Stimulated activated CD4-positive, alpha-beta T cell treated with anti-CD3 and anti-CD28 coated beads, TNF-alpha, amount 100 ng/mL, for 24 hours (primary cell): ENCODE measurements at regions not wholly inside any gene's neighbourhood (a gene's known extent, or its start where the extent isn't known, plus 50 kb on each side); places are given as distances from the start of the nearest gene placed in this dataset.

Source experiments
- DNase-seq, 3 experiments: peaks; one replicate each; pipeline ENCODE4 v3.0.0-alpha.2; 2020; ENCODE audit warnings: low read depth in 3 of 3

DNA sequence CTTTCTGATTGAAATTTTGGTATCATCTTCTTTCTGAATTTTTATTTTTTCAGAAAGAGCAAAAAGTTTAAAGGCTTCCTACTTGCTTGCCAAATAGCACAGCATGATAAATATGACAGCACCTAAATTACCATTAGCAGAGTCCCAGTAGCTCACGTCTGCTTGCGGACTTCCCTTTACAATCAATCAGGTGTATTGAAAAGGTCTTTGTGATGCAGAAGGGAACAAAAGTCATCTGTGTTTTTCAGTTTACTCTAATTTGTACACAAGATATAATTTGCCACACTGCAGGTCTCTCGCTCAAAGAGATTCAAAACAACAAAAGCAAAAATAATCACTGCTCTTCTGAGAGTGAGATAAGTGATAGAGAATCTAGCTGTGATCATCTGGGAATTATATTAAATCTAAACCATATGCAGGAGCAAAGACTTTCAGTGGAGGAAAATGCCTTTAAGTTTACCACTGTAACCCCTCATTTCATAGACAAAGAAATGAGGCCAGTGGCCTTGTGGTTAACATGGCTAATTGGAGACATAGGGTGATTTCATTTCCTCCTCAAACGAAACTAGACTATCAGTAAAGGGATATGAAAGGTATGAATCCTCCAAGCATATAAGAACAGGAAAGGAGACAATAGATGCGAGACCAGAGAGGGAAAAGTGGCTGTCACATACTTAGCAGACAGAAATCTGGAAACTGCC, 240.8 kb upstream of the TMPO start:
- DNase-seq = no peak

GRCh38 chr12:98275131-98275475, 240.3 kb upstream of the TMPO start:
- no peak for DNase-seq

GRCh38 chr12:98280152-98280551, 235.2 kb upstream of the TMPO start:
- no peak for DNase-seq

DNA sequence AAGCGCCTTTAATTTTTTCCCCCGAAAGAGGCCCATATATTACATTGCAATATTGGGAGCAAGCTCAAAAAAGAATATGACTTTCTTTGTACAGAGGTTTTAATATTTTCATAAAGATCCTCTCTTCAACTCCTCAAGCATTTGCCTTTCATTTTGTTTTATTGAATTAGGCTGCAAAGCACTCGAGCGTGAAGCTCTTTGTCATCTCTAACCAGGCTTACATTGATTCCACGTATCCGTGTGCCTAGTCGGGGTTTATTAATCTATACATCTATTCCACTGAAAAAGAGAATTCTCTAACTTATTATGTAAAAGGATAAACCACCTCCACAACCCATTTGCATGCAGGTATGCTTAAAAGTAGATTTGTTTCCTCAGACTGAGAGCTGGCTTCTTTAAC, 234.8 kb upstream of the TMPO start:
- DNase-seq = no peak

DNA sequence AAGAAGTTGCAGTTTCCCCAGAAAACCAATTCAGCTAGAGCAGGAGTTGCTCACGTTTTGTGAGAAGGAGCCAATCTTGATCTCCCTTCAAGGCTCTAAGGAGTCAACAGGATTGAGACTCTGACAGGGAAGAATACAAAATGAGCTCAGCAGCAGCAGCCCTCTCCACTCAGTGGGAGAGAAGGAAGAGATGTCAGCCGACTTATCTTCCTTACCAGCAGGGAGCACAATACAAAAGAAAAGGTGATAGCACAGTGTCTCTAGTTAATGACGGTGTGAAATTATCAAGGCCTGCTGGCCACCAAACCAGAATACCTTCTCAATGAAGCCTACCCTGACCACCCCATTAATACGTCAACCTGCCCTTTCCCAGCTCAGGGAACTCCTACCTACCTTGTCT, 223.6 kb upstream of the TMPO start:
- DNase-seq = no peak

GRCh38 chr12:98294051-98294805, 221.2 kb upstream of the TMPO start:
- no peak for DNase-seq

GRCh38 chr12:98295681-98296080, 219.7 kb upstream of the TMPO start:
- DNase-seq = no peak

DNA sequence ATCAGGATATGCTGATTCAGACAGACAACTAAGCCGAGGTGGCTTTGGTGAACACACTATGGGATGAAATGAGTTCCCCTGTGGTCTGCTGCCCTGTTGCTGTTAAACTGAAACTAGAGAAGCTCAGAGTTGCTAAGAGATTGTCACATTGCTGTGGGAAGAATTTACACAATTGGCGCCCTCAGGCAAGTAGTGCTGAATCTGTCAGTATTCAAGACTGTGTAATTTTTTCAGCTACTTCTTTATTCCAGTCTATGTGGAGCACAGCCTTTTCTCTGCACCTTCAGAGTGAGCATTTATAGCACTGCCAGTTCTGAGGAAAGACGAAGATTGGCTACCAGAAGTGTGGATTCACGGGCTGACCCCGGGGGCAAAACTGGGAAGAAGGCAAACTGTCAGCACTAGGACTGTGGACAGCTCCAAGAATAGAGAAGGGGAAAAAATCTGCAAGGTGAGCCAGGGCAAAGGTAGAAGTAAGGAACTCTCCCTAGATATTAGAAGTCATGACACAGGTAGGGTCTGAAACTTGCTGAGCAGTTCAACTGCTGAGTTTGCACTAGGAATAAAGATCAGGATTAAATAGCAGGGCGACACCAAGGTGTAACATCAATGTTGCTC, 218.8 kb upstream of the TMPO start:
- no peak for DNase-seq

DNA sequence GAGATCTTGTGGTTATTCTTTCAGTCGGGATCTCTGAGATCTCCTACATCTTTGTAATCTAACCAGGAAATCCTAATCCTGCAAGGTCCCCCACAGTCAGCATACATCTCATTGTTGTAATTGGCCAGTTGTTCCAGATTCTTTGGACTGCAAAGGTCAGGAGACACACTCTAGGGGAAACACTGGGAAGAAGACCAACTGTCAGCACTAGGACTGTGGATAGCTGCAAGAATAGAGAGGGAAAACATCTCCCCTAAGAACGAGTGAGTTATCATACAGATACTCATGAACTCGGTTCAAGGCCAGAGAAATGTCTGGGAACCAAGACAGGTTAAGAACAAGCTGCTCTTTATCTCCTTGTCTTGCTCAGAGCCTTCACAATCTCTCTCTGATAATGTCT, 217.9 kb upstream of the TMPO start:
- DNase-seq = no peak

GRCh38 chr12:98308141-98308540, 207.2 kb upstream of the TMPO start:
- DNase-seq = no peak

DNA sequence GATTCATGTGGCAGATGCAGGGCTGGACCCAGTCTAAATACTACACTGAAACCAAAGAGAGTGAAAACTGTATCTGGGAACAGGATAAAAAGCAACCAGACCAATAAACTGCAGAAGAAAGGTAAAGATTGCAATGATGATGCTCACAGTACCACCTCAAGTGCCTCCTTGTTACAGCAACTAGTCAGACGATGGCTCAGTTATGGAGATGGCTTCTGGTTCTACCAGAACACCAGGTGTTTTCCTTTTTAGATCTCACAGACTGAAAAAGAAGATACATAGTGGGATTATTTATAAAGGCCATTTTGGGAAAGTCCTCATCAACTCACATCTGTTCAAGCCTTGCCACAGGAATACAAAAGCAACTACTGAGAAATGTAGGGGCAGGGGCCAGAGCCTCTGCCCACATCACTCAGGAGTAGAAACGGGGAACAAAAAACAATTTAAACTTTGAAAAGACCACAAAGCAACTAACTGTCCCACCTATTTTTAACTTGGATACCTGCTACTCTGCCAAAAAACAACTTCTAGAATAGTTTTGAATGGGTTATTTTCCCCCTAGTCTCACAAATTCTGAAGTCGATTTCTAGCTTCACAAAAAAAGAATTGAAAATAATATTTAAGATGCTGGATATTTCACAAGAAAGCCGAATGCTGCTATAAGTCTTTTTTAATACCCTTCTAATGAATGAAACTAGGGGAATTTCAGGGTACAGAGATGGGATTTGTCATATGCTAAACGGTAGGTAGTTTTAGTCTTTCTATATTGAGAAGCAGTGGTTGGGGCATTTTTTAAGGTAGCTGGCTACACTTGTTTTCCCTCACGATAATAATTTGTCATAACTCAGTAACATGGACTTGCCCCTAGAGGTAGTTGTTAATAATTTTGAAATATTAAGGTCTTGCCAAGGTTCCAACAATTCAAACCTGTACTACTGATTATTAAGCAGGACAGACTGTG, 197.2 kb upstream of the TMPO start:
- DNase-seq = no peak

DNA sequence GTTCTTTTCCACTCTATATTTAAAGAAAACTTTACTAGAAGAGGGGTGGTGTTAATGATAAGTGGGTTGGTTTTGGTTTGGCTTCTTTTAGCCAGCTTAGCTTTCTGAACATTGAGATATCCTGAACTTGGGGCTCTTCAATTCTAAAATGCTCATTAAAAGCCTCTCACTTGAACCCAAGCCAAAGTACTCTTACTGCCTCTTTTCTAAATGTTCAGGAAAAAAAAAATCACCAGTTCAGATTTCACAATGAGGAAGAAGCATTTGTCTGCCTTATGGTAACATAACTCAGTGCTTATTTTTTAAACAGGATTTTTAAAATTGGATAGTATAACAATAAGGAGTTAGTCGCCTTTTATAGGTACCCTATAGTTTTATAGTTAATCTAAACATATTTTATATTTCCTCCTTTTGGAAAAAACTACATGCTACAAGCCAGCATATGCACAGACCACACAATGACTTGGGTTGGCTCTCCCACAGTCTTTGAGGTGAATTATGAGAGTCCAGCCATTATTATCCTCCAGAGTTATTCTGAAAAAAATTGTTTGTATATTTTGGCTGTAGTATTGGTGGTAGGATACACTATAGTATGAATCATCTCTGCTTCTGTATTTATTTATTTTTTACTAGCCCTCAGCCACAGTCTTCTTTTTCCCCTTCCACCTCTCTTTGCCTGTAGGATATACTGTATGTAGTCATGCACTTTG, 195.5 kb upstream of the TMPO start:
- DNase-seq = no peak

GRCh38 chr12:98325003-98325402, 190.4 kb upstream of the TMPO start:
- no peak for DNase-seq

DNA sequence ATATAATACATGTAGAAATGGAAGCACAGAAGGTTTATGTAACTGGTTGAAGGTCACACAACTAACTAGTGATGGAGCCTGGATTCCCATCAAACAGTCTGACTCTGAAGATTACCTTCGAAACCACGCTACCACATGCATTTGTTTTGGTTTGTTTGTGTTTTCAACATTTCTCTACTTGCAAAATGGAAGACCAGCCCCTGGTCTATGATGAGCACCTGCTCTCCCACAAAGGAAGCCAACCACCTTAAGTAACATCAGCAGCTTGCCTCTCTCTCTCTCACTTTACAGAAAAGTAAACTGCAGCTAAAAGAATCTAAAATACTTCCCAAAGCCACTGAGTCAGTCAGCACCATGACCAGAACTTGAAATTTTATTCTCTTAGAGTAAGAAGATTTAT, 186.9 kb upstream of the TMPO start:
- no peak for DNase-seq

- no peak for DNase-seq
Observed at GRCh38 chr12:98329589-98329988, 185.8 kb upstream of the TMPO start.

GRCh38 chr12:98332642-98333041, 182.7 kb upstream of the TMPO start:
- no peak for DNase-seq

DNA sequence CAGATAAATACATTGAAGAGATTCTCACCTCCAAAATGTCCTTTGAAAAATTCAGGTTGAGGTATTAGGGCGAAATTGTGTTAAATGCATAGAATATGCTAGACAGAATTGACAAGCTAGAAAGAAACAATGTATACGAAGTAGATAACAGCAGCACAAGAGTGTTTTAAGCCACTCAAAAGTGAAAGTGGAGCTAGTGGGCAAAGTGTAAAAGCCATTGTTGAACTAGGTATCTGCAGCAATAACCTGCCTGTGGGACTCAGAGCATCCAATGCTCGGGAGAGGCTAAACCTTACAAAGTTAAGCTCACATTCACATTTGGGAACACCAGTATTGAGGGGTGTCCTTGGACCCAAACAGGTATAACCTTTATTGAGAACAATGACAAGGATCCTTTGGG, 180.6 kb upstream of the TMPO start:
- DNase-seq = no peak

DNA sequence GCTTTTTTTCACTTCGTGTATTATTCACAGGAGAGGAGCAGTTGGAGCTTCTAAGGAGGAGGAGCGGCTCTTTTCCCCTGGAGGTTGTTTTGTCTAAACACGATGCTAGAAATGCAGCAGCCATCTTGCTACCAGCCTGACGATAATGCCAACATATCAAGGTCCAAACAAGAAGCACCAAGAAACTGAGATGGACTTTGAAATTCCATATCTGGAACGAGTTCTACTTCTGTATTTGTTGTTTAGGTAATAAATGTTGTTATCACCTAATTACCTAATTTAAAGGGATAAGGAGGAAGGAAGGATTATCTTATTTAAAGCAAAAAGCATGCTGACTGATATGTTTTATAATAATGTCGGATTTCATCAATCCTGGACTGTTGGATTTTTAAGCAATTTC, 174.4 kb upstream of the TMPO start:
- DNase-seq = no peak

GRCh38 chr12:98341732-98342131, 173.7 kb upstream of the TMPO start:
- no peak for DNase-seq

GRCh38 chr12:98343002-98343567, 172.3 kb upstream of the TMPO start:
- no peak for DNase-seq
